ENCODE measurements at regions not wholly inside any gene's neighbourhood (a gene's known extent, or its start where the extent isn't known, plus 50 kb on each side); places are given as distances from the start of the nearest gene placed in this dataset.

DNA sequence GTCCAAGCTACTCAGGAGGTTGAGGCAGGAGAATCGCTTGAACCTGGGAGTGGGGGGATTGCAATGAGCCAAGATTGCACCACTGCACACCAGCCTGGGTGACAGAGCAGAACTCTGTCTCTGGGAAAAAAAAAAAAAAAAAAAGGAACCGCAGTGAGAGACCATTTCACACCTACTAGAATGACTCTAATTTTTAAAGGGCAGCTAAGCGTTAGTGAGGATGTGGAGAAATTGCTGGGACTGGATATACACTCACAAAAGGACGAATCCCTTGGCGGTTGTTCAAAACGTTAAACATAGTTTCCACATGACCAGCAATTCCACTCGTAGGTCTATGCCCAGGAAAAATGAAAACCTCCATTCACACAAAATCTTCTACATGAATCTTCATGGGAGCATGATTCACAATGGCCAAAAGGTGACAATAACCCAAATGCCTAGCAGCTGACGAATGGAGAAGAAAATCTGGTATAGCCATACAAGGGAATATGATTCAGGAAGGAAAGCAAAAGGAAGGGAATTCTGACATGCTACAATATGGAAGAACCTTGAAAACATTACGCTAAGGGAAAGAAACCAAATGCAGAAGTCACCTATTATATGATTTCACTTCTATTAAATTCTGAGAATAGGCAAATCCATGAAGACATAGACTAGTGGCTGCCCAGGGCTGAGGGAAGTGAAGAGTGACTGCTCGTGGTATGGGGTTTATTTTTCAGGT, 127.0 kb downstream of the CHSY1 start:
- no peak for DNase-seq

DNA sequence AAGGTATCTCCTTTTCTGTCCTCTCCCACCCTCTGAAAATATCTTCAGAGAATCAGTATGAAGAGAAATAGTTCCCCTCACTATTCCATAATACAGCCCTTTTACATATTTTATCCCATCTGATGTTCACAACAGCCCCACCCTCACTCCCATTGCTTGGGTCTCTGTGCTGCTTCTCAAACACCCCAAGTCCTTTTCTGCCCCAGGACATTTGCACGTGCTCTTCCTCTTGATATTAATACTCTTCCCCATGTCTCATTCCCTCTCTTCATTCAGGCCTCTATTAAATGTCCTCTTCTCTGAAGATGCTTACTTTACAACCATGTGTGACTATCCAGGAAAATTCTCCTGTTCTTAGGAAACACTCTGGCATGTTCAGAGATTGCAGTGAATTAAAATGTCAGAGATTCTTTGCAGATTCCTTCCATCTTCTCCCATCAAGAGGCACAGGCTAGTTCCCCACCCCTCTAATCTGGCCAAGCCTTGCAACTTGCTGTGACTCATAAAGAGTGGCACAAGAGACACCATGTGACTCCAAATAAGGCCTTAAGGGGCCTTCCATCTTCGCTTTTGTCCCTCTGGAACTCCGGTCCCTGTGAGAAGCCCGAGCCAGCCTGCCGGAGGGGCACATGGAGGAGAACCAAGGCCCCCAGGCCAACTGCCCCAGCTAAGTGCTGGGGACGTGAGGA, 128.5 kb downstream of the CHSY1 start:
- DNase-seq, result no peak

DNA sequence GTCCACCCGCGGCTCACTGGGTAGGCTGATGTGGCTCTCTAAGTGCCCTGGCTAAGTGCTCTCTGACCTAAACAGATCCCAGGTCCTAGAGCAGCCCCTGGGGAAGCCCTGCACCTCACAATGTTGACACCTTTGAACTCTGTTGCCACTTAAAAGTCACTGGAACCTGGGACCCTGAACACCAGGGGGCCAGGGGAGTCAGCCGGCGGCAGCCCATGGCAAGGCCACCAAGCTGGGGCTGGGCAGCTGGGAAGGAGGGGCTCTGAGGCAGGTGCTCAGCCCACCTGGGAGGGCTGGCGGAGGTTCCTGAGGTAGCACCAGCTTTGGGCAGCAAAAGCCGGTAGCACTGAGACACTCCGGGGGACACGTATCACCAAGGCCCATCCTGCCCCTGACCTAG, 129.0 kb downstream of the CHSY1 start:
- no peak for DNase-seq

DNA sequence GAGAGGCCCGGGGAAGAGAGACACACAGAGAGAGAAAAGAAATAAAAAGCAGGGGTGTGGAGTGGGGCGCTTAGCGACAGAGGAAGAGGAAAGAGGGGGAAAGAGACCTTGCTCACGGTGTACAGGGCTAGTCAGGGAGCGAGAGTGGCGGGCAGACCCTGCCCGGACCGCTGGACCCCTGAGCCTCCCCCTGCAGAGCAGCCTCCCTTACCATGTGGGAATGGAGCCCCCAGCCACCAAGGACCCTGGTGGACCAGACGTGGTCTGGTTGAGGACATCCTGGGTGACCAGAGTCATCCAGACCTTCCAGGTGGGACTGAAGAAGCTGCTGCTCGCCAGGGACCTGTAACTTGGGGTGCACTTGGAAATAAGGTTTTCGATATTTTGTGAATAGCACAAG, 129.6 kb downstream of the CHSY1 start:
- no peak for DNase-seq

DNA sequence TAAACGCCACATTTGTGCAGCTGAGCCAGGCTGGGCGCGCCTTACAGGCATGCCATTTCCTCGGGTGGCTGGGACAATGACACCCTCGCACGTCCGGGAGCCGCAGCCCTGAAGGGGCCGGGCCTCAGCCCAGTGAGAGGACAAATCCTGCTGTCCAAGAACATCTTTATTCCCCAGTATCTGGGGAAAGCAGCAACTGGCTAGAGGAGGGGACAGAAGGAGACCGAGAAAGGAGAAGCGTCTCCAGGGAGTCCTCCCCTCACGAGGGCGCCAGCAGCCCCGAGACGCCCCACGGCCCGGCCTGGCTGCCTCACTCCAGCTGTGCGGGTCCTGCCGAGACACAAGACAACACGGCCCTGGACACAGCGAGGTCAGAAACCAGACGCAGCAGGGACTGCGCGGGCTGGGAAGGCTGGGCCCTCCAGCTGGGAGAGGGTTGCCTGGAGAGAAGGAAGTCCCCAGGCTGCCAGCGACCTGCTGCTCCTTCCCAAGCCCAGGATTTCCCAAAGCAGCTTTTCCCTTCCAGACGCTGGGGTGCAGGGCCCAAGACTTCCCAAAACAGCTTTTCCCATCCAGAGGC, 130.2 kb downstream of the CHSY1 start:
- DNase-seq, result peak; percentile 50

DNA sequence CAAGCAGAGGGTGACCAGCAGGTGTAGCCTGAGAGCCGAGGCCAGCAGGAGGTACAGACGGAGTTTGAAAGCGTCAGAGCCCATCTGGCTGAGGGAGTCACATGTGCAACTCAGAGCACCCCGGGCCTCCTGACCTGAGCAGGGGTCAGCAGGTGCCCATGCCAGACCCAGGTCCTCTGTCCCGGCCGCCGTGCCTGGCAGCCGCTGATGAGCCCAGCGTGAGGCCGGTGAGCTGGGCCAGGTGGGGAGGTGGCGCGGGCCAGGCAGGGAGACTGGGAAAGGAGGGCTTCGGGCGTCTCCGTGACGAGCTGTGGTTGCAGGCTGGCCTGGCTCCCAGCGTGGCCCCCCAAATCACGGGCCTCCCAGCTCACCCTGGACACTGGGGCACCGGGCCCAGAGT, 130.9 kb downstream of the CHSY1 start:
- DNase-seq, result no peak

DNA sequence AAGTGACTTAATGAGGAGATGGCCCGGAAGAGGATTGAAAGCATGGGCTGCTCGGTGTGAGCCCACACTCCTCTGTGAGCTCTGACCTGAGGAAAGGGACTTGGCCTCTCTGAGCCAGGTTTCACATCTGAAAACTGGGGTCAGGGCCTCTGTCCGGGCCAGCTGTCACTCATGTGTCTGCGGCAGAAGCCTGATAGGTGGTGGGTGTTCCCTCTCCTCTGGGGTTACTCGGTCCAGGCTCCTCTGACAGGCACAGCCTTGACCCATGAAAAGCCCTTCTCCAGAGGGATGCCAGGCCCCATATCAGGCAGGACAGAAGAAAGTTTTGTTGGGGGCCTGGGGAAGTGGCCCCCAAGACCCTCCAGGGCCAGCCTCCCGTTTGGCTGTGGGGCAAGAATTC, 131.4 kb downstream of the CHSY1 start:
- no peak for DNase-seq
